Chondrocyte (in vitro differentiated cells): ENCODE measurements at regions not wholly inside any gene's neighbourhood (a gene's known extent, or its start where the extent isn't known, plus 50 kb on each side); places are given as distances from the start of the nearest gene placed in this dataset.

Experiments
- DNase-seq: peaks from one replicate; pipeline ENCODE4 v3.0.0; 2021; ENCODE audit warnings: mixed read lengths, low spot score
- H3K27ac Mint-ChIP-seq: one replicate; pipeline ENCODE4 v1.8.0; 2021; ENCODE audit warnings: mild to moderate bottlenecking, moderate library complexity, mixed read lengths; ENCODE audit not compliant: unreplicated experiment
- H3K27me3 Mint-ChIP-seq: 2 replicates; pipeline ENCODE4 v1.8.0; 2021; ENCODE audit warnings: low read depth, mixed read lengths
- H3K36me3 Mint-ChIP-seq: 2 replicates; pipeline ENCODE4 v1.8.0; 2021; ENCODE audit warnings: low read depth, mixed read lengths
- H3K4me1 Mint-ChIP-seq: 2 replicates; pipeline ENCODE4 v1.8.0; 2021; ENCODE audit warnings: low read depth, mild to moderate bottlenecking, mixed read lengths
- H3K4me3 Mint-ChIP-seq: one replicate; pipeline ENCODE4 v1.8.0; 2021; ENCODE audit warnings: mild to moderate bottlenecking, moderate library complexity, mixed read lengths; ENCODE audit not compliant: unreplicated experiment
- H3K9me3 Mint-ChIP-seq: 2 replicates; pipeline ENCODE4 v1.8.0; 2021; ENCODE audit warnings: low read depth, mixed read lengths
- TF ChIP-seq, protein P1 (sequence below): fragments of 200-600 bp; sonication (generic); IDR thresholded peaks from 2 replicates; pipeline ENCODE4 v1.5.0; 2021; ENCODE audit warnings: antibody characterized with exemption, mild to moderate bottlenecking, moderate library complexity

DNA sequence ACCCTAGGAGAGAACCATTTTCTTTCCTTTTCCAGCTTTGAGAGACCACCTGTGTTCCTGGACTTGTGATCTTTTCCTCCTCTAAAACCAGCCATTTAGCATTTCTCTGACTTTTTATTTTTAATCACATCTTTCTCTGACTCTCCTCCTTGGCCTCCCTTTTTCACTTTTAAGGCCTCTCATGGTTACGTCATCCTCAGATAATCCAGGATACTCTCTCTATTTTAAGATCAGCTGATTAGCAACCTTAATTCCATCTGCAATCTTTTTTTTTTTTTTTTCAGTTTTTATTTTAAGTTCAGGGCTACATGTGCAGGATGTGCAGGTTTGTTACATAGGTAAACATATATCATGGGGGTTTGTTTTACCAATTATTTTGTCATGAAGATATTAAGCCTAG, 54.0 kb downstream of the RFPL4B start:
- Mint-ChIP-seq H3K36me3 (peaks cover 1% of the 10 kb centered on the region), H3K27ac (no peak overlapping the region), H3K4me3 (no peak overlapping the region), H3K4me1 (peaks cover 4% of the 10 kb centered on the region), H3K27me3 (no peaks in the 10 kb centered on the region), H3K9me3 (peaks cover 13% of the 10 kb centered on the region)
- no peak for DNase-seq
- TF ChIP-seq, protein P1, sequence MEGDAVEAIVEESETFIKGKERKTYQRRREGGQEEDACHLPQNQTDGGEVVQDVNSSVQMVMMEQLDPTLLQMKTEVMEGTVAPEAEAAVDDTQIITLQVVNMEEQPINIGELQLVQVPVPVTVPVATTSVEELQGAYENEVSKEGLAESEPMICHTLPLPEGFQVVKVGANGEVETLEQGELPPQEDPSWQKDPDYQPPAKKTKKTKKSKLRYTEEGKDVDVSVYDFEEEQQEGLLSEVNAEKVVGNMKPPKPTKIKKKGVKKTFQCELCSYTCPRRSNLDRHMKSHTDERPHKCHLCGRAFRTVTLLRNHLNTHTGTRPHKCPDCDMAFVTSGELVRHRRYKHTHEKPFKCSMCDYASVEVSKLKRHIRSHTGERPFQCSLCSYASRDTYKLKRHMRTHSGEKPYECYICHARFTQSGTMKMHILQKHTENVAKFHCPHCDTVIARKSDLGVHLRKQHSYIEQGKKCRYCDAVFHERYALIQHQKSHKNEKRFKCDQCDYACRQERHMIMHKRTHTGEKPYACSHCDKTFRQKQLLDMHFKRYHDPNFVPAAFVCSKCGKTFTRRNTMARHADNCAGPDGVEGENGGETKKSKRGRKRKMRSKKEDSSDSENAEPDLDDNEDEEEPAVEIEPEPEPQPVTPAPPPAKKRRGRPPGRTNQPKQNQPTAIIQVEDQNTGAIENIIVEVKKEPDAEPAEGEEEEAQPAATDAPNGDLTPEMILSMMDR, result no peak

DNA sequence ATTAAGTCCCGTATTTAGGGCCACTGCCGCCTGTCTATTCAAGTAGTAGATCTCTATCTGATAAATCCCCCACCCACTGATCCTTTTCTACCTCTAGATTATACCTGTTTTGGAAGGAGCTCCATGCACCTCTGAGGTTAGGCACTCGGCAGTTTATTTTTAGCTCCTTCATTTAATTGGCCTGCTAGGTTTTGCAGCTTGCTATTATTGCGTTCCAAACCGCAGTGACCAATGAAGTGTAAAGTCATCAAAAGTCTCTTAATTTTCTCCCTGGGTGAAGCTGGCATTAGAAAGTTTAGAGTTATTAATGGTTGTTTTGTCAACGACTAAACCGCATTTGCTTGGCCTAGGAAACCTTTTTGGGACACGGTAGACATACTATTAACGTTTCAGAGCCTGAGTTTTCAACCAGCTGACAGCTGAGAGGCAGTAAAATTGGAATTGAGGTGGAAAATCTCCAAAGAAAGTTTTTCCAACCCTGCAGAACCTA, 60.0 kb downstream of the RFPL4B start:
- Mint-ChIP-seq H3K4me1 (peaks cover 7% of the 10 kb centered on the region), H3K27me3 (no peaks in the 10 kb centered on the region), H3K27ac (no peak overlapping the region), H3K9me3 (peaks cover 5% of the 10 kb centered on the region), H3K4me3 (no peak overlapping the region), H3K36me3 (no peaks in the 10 kb centered on the region)
- TF ChIP-seq, protein P1, result no peak
- DNase-seq, result no peak

DNA sequence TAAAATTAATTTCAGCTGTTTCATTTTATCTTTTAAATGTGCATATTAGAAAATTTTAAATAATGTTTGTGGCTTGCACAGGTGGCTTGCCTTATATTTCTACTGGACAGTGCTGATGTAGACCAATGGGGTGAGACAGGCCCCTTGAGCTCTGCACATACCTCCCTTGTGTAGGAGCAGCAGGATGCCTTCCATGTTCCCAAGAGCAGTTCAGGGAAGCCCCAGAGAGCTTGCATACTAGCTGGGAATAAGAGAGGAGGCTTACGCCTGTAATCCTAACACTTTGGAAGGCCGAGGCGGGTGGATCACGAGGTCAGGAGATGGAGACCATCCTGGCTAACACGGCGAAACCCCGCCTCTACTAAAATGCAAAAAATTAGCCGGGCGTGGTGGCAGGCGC, 61.4 kb downstream of the RFPL4B start:
- H3K27ac Mint-ChIP-seq, result no peak overlapping the region
- no peaks in the 10 kb centered on the region for H3K36me3 Mint-ChIP-seq
- TF ChIP-seq, protein P1, result no peak
- H3K4me1 Mint-ChIP-seq, result peaks cover 7% of the 10 kb centered on the region
- no peak overlapping the region for H3K4me3 Mint-ChIP-seq
- no peaks in the 10 kb centered on the region for H3K9me3 Mint-ChIP-seq
- no peak for DNase-seq
- no peaks in the 10 kb centered on the region for H3K27me3 Mint-ChIP-seq

DNA sequence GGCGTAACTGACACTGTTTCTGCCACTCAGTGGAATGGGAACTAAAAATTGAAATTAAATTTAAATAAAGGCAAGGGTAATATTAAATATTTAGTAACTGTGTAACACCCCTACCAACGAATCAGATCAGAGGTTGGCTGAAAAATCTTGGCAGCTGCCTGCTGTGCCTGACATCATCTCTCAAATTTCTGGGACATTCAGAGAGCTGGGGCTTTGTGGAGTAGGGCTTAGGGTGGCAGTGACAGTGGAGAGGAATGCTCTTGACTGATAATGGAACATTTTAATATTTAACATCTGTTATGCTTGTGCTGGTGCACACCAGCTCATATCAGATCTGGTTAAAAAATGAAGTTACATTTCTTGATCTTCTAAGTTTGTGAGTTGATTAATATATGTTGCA, 62.2 kb downstream of the RFPL4B start:
- H3K36me3 Mint-ChIP-seq, result no peaks in the 10 kb centered on the region
- H3K4me3 Mint-ChIP-seq, result no peak overlapping the region
- H3K4me1 Mint-ChIP-seq, result peaks cover 7% of the 10 kb centered on the region
- TF ChIP-seq, protein P1, result no peak
- H3K9me3 Mint-ChIP-seq, result no peaks in the 10 kb centered on the region
- no peak for DNase-seq
- H3K27ac Mint-ChIP-seq, result no peak overlapping the region
- H3K27me3 Mint-ChIP-seq, result no peaks in the 10 kb centered on the region

DNA sequence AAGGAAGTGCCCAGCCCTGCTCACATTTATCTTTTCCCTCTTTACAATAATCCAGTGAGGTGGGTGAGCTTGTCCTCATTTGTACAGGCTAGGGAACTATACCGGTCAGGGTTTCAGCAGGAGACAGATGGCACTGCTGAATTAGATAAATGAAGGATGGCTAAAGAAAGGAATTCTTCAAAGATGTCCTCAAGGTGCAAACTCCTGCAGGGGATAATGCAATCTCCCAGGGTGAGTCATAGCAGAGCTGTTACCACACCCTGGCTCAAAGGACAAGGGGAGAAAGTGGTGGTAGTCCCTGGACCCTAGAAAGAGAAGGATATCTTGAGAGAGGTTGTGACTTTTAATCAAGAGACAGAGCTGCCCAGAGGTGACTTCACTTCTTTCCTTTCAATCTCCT, 66.7 kb downstream of the RFPL4B start:
- H3K9me3 Mint-ChIP-seq, result peaks cover 15% of the 10 kb centered on the region
- H3K36me3 Mint-ChIP-seq, result no peaks in the 10 kb centered on the region
- DNase-seq, result no peak
- H3K27me3 Mint-ChIP-seq, result no peaks in the 10 kb centered on the region
- no peak overlapping the region for H3K4me3 Mint-ChIP-seq
- TF ChIP-seq, protein P1, result no peak
- peaks cover 10% of the 10 kb centered on the region for H3K4me1 Mint-ChIP-seq
- H3K27ac Mint-ChIP-seq, result no peak overlapping the region
